NCI-H82 treated with DMSO at 0.1 percent for 48 hours (cell line): ENCODE measurements at regions not wholly inside any gene's neighbourhood (a gene's known extent, or its start where the extent isn't known, plus 50 kb on each side); places are given as distances from the start of the nearest gene placed in this dataset.

Source experiments
- DNase-seq: peaks from one replicate; lab custom pipeline; 2025; ENCODE audit not compliant: unreplicated experiment; lab: John Stamatoyannopoulos, UW

DNA sequence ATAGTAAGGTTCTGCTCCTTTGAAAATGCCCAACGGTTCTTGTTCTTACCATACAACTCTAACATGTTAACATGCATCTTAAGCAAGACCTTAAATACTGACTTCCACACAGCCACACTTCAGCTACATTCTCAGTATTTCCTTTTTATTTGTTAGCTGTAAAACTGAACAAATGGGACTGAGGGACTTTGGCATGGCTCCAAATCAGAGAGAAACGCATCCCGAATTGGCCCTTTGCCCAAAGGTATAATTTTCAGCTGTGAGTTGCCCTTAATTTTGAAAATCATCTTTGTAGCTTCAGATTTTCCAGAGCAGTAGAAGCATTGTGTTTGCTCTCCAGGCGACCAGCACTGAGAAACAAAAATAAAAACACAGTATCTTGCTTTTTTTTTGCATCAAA, 56.4 kb downstream of the NEUROD6 start:
- DNase-seq = no peak

DNA sequence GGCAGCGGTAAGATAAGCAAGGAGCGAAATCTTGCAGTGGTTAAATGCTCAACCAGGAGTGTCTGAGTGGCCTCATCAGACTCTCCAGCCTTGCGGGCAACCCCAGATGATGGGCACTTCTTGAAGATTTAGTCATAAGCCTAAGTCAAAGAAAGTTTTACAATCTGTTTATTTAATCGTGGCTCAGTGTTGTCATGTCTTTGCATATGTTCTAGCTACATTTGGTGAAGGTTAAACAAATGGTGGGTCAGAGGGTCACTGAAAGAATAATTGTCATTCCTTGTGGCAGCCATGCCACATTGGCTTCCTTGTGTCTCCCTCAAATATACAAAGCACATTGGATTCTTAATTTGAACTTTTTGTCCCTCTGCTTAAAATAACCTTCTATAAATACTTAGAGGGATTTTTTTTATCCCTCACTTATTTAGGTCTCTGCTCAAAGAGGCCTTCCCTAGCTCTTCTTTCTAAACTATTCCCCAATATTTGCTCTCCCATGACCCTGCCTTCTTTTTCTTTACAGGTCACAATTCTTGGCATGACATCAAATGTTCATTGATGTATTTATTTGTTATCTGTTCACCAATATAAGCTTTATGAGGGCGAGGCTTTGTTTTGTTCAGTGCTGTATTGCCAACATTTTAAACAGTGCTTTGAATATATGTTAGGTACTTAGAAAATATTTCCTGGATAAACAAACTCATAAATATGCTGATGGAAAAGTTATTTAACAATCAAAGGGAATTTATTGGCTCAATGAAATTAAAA, 68.7 kb downstream of the NEUROD6 start:
- DNase-seq = no peak

DNA sequence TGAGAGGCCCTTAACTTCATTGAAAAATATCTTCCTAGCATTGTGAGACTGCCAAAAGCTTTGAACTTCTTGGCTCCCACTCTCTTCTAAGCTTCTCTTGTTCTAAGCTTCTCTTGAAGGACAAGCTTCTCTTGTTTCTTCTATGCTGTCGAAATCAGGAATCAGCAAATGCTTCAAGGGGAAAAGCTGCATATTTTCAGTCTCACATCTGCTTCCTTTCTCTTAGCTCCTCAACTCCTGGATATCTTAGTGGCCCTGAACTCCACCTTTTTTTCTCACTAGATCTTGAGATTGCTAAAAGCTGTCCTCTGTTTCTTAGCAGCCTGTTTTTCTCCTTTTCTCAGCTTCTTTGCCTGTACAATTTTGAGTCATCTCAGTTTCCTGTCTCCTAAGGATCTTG, 73.0 kb downstream of the NEUROD6 start:
- no peak for DNase-seq

DNA sequence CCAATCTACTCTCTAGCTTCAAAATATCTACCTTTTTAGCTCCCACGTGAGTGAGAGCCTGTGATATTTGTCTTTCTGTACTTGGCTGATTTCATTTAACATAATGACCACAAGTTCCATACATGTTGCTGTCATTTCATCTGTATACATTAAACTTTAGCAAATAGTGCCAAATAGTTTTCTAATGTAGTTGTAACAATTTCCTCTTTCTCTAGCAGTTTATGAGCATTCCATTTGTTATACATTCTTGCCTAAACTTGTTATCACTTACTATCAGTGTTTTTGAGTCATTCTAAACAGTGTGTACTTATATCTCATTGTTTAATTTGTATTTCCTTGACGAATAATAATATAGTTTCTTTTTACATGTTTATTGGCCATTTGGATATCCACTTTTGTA, 77.2 kb downstream of the NEUROD6 start:
- no peak for DNase-seq

DNA sequence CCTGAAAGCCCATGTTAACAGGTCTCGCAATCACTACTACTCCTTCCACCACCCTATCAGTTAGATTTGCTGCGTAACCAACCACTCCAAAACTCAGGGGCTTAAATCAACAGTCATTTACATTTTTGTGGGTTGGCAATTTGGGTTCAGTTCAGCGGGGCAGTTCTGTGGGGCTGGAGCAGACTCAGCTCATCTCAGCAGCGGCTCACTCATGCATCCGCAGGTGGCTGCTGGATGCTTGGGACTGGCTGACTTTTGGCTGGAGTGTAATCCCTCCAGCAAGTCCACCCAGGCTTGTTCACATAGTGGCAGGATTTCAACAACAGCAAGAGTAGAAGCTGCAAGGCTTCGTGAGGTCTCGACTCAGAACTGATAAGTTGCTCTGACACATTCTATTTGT, 79.2 kb downstream of the NEUROD6 start:
- no peak for DNase-seq

DNA sequence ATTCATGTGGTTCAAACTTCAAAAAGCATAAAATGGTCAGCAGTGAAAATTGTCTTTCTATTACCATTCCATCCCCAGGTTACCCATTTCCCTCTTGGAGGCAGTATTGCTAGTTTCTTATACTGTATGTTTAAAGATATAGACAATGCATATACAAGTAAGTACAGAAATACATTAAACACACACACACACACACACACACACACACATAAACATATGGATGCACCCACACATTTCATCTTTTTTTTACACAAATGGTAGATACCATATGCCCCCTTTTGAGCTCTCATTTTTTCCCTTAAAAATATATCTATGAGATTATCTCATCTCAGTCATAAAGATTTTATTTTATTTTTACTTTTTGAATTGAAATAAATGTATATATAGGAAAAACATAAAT, 79.7 kb downstream of the NEUROD6 start:
- no peak for DNase-seq

DNA sequence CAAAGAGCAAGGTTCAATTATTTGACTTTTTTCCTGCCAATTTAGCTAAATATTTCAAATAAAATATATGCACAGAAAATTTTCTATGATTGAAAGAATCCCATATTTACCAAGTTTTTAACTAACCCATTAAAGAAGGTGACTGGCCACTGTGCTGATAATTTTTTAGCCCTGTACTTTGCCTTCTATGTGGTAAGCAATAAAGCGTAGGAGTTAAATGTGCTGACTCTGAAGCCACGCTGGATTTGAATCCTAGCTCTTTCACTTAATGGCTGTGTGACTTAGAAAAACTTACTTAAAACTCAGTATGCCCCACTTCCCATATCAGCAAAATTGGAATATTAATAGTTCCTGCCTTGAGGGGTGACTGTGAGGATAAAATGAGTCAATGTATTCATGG, 82.1 kb downstream of the NEUROD6 start:
- no peak for DNase-seq

DNA sequence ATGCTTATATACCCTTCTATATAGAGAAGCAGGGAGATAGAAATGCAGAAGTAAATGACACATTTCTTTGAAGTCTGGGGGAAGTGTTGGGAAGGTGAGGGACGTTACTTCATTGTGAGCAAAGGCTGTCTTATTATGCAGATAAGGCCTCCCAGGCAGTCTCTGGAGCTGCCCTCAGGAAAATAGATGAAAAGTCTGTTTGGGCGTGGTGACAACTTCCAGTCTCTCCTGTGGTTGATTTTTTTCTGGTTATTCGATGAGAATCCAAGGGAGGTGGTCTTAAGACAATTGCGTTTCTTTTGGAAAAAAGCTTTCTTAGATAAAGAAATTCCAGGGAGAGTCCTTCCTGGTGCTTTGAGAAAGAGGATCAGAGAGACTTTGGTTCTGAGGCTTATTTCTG, 84.0 kb downstream of the NEUROD6 start:
- no peak for DNase-seq

DNA sequence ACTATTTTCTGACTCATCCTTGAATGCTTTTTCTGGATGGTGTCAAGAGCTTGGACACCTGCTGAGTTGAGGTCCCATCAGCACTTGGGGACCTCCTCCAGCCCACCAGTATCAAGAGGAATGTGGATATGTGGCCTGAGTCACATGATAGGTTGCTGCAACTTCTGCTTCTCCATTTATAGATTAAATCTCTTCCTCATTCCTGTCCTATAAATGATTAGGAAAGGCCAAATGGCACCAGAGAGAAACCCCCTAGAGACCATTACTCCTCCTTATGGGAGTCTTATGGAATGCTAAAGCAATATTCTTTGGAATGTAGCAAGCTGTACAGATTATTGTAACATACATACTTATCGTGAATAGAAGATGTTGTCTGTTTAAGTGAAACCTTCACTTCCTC, 85.6 kb downstream of the NEUROD6 start:
- DNase-seq = no peak

DNA sequence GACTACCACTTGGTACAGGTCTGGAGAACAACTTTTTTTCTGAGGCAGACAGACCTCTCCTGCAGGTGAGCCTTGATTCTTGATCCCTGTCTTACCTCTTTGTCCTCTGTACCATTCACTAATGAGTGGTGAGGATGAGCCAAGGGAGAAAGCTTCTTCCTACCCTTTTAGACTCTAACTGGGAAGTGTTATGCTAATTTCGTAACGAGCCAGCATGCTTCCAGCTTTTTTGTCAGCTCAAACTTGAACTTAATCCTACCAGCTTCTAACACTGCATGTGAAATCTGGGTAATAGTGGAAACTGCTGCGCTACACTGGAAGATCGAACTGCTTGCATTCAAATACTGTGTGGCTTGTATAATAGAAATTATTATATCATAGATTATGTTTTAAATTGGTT, 87.0 kb downstream of the NEUROD6 start:
- DNase-seq = no peak

DNA sequence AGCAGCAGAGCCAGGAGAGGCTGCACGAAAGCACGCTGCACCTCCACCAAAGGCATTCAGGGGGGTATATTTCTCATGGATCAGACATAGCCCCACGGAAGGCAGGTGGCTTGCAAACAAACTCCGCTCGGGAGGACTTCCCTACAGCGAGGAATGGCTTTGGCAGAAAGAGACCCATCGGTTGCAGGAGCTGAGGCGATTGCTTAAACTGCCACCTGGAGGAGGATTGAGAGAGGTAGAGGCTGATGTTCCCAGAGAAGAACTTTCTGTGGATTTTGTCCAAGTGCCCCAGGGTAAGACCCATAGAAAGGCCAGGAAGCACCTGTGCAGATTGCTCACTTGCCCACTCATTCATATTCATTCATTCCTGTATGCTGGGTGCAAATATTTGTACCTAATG, 89.1 kb downstream of the NEUROD6 start:
- no peak for DNase-seq

DNA sequence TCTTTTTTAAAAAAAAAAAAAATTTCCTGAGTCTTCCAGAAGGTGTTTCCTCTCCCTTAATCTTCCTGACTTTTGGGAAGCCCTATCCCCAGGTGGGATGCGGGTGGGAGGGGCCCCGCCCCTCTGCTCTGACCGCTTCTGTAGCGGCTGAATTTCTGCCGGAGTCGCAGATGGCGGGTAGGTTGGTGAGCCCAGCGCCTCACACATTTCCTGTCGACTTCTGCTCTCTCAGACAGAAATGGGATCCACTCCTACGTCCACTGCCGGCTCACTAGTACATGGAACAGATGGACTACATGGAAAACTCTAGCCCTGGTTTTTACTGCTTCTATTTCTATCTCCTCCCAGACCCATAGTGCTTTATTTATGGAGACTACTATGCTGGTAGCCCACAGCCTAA, 90.9 kb downstream of the NEUROD6 start:
- DNase-seq = no peak

DNA sequence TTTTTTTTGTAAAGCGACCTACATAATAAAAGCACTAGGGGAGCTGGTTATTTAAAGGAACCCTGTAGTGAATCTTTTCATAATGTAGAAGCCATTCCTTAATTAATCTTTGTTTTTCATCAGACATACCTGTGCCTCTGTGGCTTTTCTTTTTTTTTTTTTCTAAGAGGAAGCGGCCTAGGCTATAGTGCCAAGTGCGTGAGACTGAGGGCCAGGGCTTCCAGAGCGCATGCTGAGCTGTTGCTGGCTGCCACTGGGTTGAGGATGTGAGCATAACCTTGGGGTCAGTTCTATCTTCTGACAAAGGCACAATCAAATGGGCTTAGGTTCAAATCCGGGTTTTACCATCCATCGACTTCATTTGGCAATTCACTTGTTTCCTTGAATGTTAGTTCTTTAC, 103.7 kb downstream of the NEUROD6 start:
- DNase-seq = no peak

DNA sequence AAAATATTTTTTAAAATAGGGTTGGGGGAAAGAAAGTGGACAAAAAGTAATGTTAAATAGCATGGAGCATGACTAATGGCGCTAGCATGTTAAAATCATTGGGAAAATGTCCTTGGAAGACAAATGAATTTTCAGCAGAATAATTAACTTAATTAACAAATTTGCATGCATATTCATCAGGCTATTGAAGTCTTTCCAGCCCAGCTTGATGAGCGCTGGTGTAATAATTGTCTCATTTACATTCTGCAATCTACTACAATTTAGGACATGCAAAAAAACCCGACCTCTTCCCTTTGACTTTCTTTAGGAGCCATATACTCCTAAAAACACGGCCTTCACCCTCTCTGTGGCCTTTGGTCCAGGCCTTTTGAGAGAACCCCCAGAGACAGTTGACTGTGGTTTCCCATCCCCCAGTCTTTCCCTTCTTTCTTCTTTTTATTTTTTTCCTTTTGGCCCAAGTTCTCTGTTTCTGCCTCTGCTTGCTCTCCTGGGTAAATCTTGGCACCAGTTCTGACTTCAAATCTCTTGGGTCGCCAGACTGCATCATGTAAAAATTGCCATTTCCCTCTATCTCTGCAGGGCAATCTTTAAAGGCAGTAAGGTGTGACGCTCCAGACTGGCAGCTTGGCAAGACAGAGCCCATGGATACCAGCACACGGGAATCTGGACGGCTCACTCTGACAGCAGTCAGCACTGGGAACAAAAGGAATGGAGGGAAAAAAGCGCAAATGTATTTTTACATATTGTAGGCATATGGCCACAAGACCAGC, 105.5 kb downstream of the NEUROD6 start:
- DNase-seq = no peak

DNA sequence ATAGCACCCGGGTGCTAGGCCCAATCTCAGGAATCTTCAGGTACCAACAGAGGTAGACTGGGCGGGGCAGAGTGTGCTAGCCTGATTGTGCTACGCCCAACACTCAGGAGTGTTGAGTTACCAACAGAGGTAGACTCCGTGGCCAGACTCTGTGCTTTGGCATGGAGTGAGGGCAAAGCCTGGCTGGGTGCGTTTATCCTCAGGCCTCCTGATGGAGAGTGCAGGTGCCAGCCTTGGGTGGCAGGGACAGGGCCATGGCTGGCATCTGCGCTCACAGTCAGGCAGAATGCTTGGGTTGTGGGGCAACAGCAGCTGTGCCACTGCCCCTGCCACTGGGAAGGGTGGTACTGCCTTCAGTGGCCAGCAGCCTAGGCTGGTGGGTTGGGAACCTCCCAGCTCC, 111.6 kb downstream of the NEUROD6 start:
- no peak for DNase-seq

DNA sequence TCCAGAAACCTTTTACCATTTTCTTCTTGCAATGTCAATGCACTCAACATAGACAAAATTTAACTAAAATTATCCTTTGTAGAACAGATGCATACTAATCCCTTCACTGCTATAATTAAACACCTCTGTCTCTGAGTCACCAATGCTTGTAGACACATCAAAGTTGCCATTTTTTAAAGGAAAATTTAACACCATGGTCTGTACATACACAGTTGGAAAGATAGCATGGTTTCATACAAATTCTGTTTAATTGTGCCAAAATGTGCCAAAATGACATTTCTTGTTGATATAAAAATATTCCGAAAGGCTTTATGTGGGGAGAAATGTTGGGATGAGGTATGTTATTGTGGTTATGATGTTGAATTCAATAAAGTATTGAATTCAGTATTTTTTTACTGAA, 125.8 kb downstream of the NEUROD6 start:
- DNase-seq = no peak

DNA sequence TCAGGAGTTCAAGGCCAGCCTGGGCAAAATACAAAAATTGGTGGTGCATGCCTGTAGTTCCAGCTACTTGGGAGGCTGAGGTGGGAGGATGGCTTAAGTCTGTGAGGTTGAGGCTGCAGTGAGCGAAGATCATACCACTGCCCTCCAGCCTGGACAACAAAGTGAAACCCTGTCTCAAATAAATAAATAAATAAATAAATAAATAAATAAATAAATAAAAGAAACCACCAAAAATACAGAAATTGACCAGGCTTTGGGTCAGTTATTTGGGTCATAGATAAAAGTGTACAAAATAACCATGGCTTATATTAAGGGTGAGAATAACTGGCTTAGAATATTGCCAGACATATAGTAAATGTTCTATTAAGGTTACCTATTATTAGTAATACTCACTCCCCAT, 129.2 kb downstream of the NEUROD6 start:
- no peak for DNase-seq

DNA sequence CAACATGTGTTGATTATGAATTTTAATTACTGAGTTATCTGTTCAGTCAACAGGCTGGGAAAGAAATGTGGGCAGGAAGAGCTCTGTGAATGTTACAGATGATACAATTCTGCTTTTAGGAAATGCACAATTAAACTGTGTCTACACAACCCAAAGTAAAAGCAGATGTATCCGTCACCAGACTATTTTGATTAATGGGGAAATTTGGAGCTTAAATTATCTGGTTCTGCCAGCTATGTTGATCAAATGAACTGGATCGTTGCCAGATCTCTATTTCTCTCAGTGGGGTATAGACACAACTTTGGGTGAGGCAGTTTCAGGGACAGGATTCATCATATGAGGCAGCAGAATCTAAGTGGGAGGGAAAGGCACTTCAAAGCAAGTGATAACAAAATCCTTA, 136.5 kb downstream of the NEUROD6 start:
- no peak for DNase-seq

DNA sequence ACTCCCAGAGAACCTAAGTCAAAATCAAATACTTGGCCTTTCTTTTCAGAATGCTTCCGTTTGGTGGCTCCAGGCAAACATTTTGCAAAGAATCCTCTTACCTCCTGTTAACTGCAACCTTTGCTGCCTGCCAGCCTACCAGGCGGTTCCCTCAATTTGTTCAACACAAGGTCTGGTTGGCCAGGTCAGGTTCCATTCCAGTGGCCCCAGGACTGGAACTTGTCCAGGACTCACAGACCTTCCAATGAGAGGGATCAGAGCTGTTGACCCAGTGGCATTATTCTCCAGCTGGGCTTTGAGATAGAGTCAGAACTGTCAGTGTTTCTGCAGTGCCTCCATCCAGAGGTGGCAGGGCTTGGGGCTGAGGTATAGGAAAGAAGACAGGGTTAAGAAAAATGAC, 137.0 kb downstream of the NEUROD6 start:
- no peak for DNase-seq

DNA sequence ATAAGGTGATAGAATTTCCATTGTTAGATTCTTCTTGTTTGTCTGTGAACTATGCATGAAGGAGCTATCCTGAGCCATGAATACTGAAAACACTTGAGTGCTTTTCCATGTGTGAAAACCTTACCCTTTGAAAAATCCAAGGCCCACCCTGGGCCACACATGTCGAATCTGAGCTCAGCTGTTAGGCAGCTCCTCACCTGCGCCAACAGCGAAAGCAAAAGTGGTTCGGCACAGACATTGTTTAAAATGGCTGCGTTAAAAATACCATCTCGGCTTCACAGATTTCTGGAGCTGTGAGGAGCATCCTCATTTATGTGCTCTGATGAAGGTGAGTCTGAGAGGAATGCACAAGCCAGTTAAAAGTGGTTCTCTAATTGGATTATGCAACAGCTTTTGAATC, 137.7 kb downstream of the NEUROD6 start:
- no peak for DNase-seq

DNA sequence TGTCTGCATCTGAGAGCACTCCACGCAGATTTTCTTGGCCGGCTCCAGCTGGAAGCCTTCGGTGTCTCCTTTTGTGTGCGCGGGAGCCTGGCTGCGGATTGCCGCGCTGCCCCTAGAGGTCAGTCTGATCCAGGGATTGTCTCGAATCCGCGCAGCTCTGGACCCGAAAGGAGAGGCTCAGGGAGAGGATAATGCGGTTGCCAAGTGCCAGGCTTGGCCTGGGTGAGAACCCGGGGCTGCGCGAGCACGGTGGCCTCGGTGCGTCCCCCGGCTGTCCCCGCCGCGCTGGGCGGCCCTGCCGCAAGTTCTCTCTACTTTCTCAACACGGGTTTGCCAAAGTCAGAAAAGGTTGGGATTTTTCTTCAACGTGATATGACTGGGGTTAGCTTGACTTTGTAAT, 140.9 kb downstream of the ADCYAP1R1 start:
- DNase-seq = peak; percentile 67

DNA sequence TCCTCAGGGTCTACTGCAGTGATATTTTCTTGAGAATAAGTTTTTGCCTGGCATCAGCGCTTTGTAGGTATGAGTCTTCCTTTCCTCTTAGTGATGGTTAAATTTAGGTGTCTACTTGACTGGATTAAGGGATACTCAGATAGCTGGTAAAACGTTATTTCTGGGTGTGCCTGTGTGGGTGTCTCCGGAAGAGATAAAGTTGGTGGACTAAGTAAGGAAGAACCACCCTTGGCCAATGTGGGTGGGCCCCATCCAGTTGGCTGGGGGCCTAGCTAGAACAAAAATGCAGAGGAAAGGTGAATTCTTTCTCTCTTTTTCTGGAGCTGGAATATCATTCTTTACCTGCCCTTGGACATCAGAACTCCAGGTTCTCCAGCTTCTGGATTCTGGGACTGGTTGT, 138.8 kb downstream of the ADCYAP1R1 start:
- no peak for DNase-seq

DNA sequence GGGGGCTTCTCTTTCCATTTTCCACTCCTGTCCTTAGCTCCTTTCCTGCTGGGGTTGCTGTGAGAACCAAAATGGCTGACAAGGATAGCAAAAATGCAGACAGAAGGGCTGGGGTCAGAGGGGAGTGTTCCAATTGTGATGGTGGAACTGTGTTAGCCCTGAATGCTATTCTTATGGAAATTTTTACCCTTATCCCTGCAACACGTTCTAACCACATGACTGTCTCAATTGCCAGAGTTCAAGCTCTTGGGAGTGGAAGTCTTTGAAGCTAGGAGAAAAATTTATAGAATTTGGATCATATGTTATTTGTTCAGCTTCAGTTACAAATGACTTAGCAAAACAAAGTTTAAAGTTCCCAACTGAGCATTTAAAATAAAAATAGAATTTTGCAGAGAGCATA, 134.1 kb downstream of the ADCYAP1R1 start:
- no peak for DNase-seq
